ENCODE measurements at regions not wholly inside any gene's neighbourhood (a gene's known extent, or its start where the extent isn't known, plus 50 kb on each side); places are given as distances from the start of the nearest gene placed in this dataset.

GRCh38 chr7:32264702-32265284 lies 194.6 kb upstream of the PDE1C start:
- TF ChIP-seq CTCF (IDR thresholded peaks at IDR 0.05), result no peak
- no peak for TF ChIP-seq ZFX (IDR thresholded peaks at IDR 0.05; ENCODE audit: borderline replicate concordance)

All from 22Rv1 (cell line).